HG03196 (cell line): ENCODE measurements at regions not wholly inside any gene's neighbourhood (a gene's known extent, or its start where the extent isn't known, plus 50 kb on each side); places are given as distances from the start of the nearest gene placed in this dataset.
A peak's percentile ranks its signal among the peaks of the same experiment; 100 is the strongest.
"Not testable (repeated sequence)": the region's sequence is repeated elsewhere in the genome, so short reads cannot be mapped to it uniquely, and the experiment has no call there.

Experiments used
- ATAC-seq: cut with Tn5 transposase; IDR thresholded peaks from one replicate; pipeline ENCODE4 v1.9.1; 2021; ENCODE audit not compliant: unreplicated experiment

GRCh38 chr2:215889240-215889969, 123.9 kb downstream of the MREG start:
- ATAC-seq: not testable (repeated sequence)

GRCh38 chr2:215888680-215889079, 124.7 kb downstream of the MREG start:
- ATAC-seq: no peak

- no peak for ATAC-seq
These were observed 126.0 kb downstream of the MREG start for GRCh38 chr2:215887303-215887702.

GRCh38 chr2:215886022-215886421, 127.3 kb downstream of the MREG start:
- ATAC-seq: no peak

- ATAC-seq: no peak
These were observed 127.8 kb downstream of the MREG start for GRCh38 chr2:215885536-215885935.

- ATAC-seq: no peak
These were observed 128.8 kb downstream of the MREG start for GRCh38 chr2:215884451-215885087.

- peak; percentile 68 for ATAC-seq
These were observed 129.6 kb downstream of the MREG start for GRCh38 chr2:215883799-215884198.

GRCh38 chr2:215882689-215883088, 130.7 kb downstream of the MREG start:
- no peak for ATAC-seq

- ATAC-seq: no peak
These were observed 131.8 kb downstream of the MREG start for GRCh38 chr2:215881582-215881981.

GRCh38 chr2:215880970-215881369, 132.4 kb downstream of the MREG start:
- ATAC-seq: peak; percentile 66

- no peak for ATAC-seq
These were observed 133.1 kb downstream of the MREG start for GRCh38 chr2:215879977-215880940.

- no peak for ATAC-seq
These were observed 134.0 kb downstream of the MREG start for GRCh38 chr2:215879331-215879730.

GRCh38 chr2:215878476-215879063, 134.8 kb downstream of the MREG start:
- no peak for ATAC-seq

GRCh38 chr2:215876937-215877238, 136.5 kb downstream of the MREG start:
- ATAC-seq: no peak

GRCh38 chr2:215876139-215876936, 137.0 kb downstream of the MREG start:
- no peak for ATAC-seq

- no peak for ATAC-seq
These were observed 138.9 kb downstream of the MREG start for GRCh38 chr2:215874418-215874817.

GRCh38 chr2:215870986-215871385, 142.4 kb downstream of the MREG start:
- no peak for ATAC-seq

- no peak for ATAC-seq
These were observed 143.3 kb downstream of the MREG start for GRCh38 chr2:215870088-215870490.

GRCh38 chr2:215868846-215869543, 144.4 kb downstream of the MREG start:
- ATAC-seq: no peak

GRCh38 chr2:215866606-215867005, 146.7 kb downstream of the MREG start:
- no peak for ATAC-seq
